ENCODE measurements at regions not wholly inside any gene's neighbourhood (a gene's known extent, or its start where the extent isn't known, plus 50 kb on each side); places are given as distances from the start of the nearest gene placed in this dataset.
"Not testable (repeated sequence)": the region's sequence is repeated elsewhere in the genome, so short reads cannot be mapped to it uniquely, and the experiment has no call there.

GRCh38 chr20:53773792-53774401, 180.3 kb upstream of the ZNF217 start:
- no peak for DNase-seq (ENCODE audit: low read depth)

GRCh38 chr20:53773066-53773791, 179.6 kb upstream of the ZNF217 start:
- not testable (repeated sequence) for DNase-seq (ENCODE audit: low read depth)

- no peak for DNase-seq (ENCODE audit: low read depth)
These were observed 175.4 kb upstream of the ZNF217 start for GRCh38 chr20:53769041-53769440.

DNA sequence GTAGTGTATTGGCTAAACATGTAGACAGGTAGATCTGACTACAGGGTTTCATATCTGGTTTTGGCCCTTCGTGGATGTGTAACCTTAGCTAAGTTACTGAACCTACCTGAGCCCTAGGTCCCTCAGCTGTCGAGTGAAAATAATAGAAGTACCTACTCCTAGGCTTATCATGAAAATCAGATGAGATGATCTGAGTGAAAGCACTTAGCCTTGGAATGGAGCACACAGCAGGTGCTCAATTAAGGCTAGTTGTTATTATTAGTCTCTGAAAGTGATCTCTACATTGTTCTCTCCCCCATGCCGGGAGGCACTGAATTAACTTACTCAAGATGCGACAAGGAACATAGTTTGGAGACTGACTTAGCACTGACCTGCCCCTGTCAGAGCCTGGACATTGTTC, 174.7 kb upstream of the ZNF217 start:
- DNase-seq (ENCODE audit: low read depth) = no peak

DNA sequence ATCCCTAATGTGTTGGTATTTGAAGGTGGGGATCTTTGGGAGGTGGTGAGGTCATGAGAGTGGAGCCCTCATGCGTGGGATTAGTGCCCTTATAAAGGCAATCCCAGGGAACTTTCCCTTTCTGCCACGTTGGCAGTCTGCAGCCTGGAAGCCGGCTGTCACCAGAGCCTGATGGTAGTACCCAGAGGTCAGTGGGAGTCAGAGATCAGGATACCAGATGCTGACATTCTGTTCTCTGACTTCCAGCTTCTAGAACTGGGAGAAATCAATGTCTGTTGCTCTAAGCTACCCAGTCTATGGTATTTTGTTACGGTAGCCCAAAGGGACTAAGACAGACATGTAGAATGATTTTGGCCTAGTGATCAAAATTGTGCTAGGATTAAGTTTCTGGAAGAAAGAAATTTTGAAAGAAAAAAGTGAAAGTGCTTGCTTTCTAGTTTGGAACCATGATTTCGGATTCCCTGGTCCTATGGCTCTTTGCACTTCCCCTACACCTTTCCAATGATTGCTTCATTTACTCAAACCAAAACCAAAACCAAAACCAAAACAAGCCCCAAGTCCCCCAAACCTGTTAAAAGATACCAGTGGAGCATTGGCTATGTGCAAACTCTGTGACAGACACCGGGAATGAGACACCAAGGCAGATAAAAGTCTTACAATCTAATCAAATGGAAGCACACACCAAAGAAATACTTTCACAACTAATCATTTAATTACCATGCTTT, 173.7 kb upstream of the ZNF217 start:
- DNase-seq (ENCODE audit: low read depth) = no peak

DNA sequence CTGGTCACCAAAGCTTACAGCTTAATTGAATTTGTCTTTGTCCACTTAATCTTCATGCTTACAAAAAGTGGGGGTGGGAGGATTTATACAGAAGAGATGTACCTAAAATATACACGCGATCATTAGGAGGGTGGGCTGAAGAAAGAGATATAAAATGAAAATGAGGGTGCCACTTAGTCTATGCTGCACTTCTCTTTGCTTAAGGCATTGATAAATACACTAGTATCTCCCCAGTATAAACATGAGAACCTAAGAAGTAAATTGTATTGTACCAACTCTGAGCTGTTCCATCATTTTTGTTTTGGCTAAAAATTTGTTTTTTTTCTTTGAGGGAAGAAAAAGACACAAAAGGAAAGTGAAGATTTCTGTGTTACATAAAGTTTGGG, 170.8 kb upstream of the ZNF217 start:
- DNase-seq (ENCODE audit: low read depth) = no peak

DNA sequence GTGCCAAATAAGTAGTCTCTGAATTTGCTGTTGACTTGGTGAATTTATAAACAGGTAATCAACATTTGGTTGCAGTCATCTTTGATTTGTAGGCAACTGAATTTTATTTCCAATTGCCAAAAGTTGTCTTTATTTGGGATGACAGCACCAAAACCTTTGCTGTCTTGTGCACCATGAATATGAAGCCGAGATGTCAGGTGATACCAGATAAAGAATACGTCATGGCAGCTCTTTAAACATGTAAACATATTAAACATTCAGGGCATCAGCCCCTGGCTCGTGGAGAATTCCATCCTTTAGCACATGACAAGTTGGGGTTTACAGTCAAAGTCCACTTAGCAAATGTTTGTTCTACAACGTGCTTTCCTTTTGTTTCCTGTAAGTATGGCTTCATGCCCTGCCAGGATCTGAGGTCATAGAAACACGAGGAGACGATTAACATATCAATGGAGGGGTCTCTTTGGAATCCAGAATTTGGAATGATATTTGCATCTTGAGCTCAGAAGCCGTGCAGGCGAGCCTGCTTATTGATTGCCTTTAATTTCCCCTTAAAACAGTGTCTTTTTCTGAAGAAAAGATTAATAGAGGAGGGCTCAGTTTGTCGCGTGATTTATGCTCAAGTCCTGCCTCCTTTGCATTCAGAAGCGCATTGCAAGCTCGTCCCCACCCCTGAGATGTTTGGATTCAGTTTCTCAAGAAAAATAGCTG, 170.2 kb upstream of the ZNF217 start:
- DNase-seq (ENCODE audit: low read depth) = no peak

- DNase-seq (ENCODE audit: low read depth) = not testable (repeated sequence)
These were observed 168.8 kb upstream of the ZNF217 start for GRCh38 chr20:53762423-53762798.

DNA sequence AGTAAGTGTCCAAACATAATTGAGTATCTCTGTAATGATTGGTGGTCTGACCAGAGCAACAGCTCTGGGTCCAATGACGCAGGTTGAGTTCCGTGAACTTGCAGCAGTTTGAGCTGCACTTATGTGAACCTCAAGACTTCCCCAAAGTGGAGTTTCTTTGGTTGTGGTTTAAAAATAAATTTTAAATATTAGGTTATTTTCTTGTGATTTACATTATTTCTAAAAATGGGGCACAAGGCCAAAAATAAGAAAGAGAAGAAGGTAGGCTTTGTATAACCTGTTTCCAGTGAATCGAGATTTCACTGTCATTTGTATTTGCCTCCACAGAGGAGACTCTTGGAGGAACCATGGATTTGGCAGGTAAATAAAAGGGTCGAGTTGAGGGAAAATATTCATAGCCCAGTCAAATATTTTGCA, 166.4 kb upstream of the ZNF217 start:
- DNase-seq (ENCODE audit: low read depth) = no peak

DNA sequence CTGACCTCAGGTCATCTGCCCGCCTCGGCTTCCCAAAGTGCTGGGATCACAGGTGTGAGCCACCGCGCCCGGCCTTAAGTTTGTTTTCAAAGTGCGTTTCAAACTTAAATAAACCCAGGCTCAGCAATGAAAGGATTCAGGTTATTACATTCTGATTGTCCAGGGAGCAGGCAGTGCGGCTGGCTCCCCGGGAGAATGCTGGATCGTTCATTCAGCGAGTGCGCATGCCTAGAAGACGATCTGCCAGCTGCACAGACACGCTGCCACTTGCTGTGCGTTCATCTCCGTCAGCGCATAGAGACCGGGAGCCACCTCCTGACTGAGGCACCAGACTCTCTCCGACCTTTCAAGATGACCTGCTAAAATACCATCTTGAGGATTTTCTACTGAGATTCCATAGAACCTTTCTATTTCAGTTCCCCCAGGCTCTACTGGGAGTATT, 163.9 kb upstream of the ZNF217 start:
- DNase-seq (ENCODE audit: low read depth) = no peak

- DNase-seq (ENCODE audit: low read depth) = no peak
These were observed 162.3 kb upstream of the ZNF217 start for GRCh38 chr20:53755733-53756531.

GRCh38 chr20:53753880-53754459, 160.3 kb upstream of the ZNF217 start:
- no peak for DNase-seq (ENCODE audit: low read depth)

DNA sequence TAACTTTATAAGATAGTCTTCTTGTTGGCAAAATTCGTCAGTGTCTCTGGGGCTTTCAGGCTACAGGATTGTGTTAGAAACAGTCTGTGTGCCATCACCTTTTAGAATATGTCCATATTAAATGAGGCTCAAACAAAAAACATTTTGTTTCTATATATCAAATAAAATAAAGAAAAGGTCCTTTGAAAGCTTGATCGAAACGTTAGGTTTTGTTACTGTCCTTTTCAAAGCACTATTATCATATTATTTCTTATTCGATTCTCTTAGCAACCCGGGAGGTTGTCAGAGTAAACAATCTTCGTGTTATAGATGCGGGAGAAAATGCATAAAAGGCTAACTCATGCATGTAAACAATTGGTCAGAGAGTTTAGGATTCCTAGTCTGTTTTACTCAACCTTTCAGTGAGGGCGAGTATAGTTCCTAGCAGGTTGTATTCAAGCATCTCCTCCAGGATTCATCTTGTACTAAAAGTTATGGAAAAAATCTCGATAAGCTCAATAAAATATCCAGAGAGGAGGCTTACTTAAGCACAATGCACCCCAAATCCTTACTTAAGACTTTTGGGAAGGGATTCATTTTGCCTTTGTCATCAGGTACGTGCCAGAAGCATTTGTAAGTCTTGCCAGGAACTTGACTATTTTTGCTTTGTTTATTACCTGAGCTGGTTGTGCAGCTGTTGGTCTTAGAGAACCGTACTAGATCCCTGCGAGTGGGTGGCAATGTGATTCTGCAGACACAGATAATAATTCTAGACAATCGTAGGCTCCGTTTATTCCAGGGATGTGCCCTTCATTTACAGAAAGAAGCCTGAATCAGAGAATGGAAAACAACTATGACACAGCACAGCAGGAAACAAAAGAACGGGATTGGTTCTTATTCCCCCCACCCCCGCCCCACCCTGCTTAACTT, 159.6 kb upstream of the ZNF217 start:
- DNase-seq (ENCODE audit: low read depth) = no peak

- no peak for DNase-seq (ENCODE audit: low read depth)
These were observed 158.9 kb upstream of the ZNF217 start for GRCh38 chr20:53752583-53752970.

DNA sequence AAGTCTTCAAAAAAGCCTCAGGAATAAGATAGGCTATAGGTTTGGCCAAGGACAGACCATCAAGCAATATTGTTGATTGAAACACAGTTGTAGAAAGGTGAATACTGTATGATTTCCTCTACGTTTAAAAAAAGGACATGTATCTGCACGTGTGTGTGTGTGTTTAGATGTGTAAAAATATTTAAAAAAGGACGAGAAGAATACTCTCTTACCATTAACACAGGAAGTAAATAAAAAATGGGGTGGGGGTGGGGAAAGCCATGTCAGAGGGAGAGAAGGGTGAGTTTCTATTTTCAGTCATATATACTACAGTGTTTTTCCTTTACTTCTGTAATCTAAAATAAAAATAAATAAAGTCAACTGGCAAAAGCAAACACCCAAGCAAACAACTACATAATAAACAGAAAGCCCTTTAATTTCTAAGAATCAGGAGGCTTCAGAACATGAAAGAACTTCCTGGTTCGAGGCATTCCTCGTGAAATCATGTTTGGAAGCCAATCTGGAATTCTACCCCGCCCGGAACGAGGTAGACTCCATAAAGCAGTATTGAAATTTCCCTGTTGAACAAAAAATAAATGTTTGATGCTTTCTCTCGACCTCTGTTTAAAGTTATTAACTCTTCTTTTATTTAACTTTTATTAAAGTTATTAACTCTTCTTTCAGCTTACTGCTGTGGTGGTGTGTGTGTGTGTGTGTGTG, 158.1 kb upstream of the ZNF217 start:
- no peak for DNase-seq (ENCODE audit: low read depth)

- DNase-seq (ENCODE audit: low read depth) = no peak
These were observed 157.4 kb upstream of the ZNF217 start for GRCh38 chr20:53750827-53751619.

DNA sequence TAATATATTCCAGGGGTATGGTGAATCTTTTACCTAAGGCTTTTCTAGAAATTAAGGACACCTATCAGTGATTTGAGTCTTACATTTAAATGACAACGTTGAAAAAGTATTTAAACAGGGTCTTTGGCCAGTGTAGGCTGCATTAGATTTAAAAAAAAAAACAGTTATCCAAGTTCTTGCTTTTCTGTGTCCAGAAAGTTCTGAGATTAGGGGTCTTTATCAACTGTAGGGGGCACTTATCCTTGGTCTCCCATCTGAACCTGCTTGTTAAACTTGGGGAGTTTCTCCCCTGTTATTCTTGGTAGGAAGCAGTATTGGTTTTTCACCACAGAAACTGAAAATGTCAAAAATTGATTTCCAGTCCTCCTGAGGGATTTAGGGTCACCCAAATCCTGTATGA, 155.9 kb upstream of the ZNF217 start:
- no peak for DNase-seq (ENCODE audit: low read depth)

DNA sequence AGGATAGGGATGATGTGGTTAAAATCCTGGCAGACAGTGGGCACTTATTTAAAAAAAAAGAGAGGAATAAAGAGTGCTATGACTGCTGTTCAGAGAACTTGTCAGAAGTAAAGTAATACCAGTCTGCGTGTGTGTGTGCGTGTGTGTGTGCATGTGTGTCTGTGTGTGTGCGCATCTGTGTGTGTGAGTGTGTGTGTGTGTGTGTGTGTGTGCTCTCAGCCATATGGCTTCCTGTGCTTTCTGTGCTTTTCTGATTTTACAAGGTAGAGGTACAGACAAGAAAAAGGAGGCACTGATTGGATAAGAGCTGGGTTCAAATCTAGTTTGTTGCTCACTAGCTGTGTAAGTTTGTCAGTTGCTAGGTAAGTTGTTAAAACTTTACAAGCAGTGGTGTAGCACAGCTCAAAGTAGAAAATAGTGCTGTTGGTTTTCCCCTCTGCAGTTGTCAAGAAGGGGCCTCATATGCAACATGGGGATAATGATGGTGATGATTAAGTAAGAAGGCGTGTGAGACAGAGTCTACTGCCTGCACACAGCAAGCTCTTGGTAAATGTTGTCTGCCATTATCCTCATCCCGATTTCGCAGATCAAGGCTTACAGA, 155.3 kb upstream of the ZNF217 start:
- DNase-seq (ENCODE audit: low read depth) = no peak

GRCh38 chr20:53748176-53748575, 154.5 kb upstream of the ZNF217 start:
- DNase-seq (ENCODE audit: low read depth) = no peak

All from CMK (cell line).